Upper lobe of right lung (tissue), 1 donor: ENCODE measurements at regions not wholly inside any gene's neighbourhood (a gene's known extent, or its start where the extent isn't known, plus 50 kb on each side); places are given as distances from the start of the nearest gene placed in this dataset.

Experiments
- ATAC-seq: fragments of 200-7000 bp; cut with Tn5 transposase; one replicate; pipeline ENCODE4 v1.9.1; 2020; ENCODE audit warnings: mild to moderate bottlenecking, moderate library complexity
- DNase-seq: peaks from one replicate; pipeline ENCODE4 v3.0.0-alpha.2; 2020
- H3K27ac ChIP-seq: fragments of 200-600 bp; one replicate; pipeline ENCODE4 v1.8.0; 2022
- H3K27me3 ChIP-seq: fragments of 200-600 bp; one replicate; pipeline ENCODE4 v1.8.0; 2022; ENCODE audit warnings: mild to moderate bottlenecking
- H3K36me3 ChIP-seq: fragments of 200-600 bp; one replicate; pipeline ENCODE4 v1.8.0; 2022
- H3K4me1 ChIP-seq: fragments of 200-600 bp; one replicate; pipeline ENCODE4 v1.8.0; 2022
- H3K4me3 ChIP-seq: fragments of 200-600 bp; one replicate; pipeline ENCODE4 v1.8.0; 2022; ENCODE audit warnings: mild to moderate bottlenecking
- H3K9me3 ChIP-seq: fragments of 200-600 bp; one replicate; pipeline ENCODE4 v1.8.0; 2022
- intact Hi-C: fragments of 100-400 bp; cut with DNase I; formaldehyde crosslinking; loops from one replicate; pipeline ENCODE4 v1.11.0; 2022
- TF ChIP-seq, protein P1 (sequence below): fragments of 200-600 bp; IDR thresholded peaks from one replicate; pipeline ENCODE4 v1.8.0; 2022; ENCODE audit warnings: antibody characterized with exemption
- donor health status: DM: no; HTN: yes; CAD: no; lungs with severe emphysema.

DNA sequence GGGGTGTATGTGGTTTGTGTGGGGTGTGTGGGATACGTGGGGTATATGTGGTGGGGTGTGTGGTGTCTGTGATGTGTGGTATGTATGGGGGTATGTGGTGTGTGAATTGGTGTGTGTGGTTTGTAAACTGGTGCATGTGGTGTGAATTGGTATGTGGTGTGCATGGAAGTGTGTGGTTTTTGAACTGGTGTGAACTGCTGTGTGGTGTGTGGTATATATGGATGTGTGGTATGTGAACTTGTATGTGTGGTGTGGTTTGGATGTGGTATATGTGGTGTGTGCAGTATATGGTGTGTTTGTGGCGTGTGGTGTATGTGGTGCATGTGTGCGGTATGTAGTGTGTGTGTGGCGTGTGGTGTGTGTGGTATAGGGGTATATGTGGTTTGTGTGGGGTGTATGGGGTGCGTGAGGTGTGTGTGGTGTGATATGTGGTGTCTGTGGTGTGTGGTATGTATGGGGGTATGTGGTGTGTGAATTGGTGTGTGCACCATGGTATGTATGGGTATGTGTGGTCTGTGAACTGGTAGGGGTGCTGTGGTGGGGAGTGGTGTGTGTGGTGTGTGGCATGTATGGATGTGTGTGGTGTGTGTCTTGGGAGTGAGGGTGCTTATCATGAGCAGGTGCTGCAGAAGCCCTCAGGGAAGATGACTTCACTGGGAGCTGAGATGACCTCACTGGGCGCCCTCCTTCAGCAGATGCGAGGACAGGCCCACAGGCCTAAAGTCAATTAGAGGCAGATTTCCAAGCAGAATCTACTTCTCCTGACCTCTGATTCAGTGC, 209.6 kb upstream of the TNP1 start:
- TF ChIP-seq, protein P1, sequence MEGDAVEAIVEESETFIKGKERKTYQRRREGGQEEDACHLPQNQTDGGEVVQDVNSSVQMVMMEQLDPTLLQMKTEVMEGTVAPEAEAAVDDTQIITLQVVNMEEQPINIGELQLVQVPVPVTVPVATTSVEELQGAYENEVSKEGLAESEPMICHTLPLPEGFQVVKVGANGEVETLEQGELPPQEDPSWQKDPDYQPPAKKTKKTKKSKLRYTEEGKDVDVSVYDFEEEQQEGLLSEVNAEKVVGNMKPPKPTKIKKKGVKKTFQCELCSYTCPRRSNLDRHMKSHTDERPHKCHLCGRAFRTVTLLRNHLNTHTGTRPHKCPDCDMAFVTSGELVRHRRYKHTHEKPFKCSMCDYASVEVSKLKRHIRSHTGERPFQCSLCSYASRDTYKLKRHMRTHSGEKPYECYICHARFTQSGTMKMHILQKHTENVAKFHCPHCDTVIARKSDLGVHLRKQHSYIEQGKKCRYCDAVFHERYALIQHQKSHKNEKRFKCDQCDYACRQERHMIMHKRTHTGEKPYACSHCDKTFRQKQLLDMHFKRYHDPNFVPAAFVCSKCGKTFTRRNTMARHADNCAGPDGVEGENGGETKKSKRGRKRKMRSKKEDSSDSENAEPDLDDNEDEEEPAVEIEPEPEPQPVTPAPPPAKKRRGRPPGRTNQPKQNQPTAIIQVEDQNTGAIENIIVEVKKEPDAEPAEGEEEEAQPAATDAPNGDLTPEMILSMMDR: no peak
- H3K4me1 ChIP-seq: no peaks in the 10 kb centered on the region
- ATAC-seq (peak; percentile 14), DNase-seq (no peak)
- intact Hi-C loops: no loop called here
- no peaks in the 10 kb centered on the region for H3K36me3 ChIP-seq
- H3K27ac ChIP-seq: no peak overlapping the region
- H3K9me3 ChIP-seq: no peaks in the 10 kb centered on the region
- H3K4me3 ChIP-seq: no peak overlapping the region
- H3K27me3 ChIP-seq: no peaks in the 10 kb centered on the region

DNA sequence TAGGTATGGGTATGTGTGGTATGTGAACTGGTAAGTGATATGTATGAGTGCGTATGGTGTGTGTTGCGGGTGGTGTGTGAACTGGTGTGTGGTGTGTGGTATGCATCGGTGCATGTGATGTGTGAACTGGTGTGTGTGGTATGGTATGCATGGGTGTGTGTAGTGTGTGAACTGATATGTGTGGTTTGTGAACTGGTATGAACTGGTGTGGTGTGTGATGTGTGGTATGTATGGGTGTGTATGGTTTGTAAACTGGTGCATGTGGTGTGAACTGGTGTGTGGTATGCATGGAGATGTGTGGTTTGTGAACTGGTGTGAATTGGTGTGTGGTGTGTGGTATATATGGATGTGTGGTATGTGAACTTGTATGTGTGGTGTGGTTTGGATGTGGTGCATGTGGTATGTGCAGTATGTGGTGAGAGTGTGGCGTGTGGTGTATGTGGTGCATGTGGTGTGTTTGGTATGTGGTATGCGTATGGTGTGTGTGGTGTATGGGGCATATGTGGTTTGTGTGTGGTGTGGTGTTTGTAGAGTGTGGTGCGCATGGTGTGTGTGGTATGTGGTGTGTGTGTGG, 208.9 kb upstream of the TNP1 start:
- Histone ChIP-seq H3K4me3 (no peak overlapping the region), H3K36me3 (no peaks in the 10 kb centered on the region), H3K27me3 (no peaks in the 10 kb centered on the region), H3K4me1 (no peaks in the 10 kb centered on the region), H3K9me3 (no peaks in the 10 kb centered on the region), H3K27ac (no peak overlapping the region)
- ATAC-seq: no peak
- DNase-seq: no peak
- intact Hi-C loops: no loop called here
- TF ChIP-seq, protein P1: no peak

DNA sequence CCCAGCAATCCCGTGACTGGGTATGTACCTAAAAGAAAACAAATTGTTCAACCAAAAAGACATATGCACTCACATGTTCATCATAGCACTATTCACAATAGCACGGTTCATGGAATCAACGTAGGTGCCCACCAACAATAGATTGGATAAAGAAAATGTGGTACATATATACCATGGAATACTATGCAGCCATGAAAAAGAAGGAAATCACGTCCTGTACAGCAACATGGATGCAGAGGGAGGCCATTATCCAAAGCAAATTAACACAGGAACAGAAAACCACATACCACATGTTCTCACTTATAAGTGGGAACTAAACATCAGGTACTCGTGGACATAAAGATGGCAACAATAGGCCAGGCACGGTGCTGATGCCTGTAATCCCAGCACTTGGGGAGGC, 207.9 kb upstream of the TNP1 start:
- TF ChIP-seq, protein P1: no peak
- Histone ChIP-seq H3K27ac (no peak overlapping the region), H3K4me3 (no peak overlapping the region), H3K9me3 (no peaks in the 10 kb centered on the region), H3K27me3 (no peaks in the 10 kb centered on the region), H3K4me1 (no peaks in the 10 kb centered on the region), H3K36me3 (no peaks in the 10 kb centered on the region)
- intact Hi-C loops: no loop called here
- no peak for ATAC-seq
- no peak for DNase-seq

DNA sequence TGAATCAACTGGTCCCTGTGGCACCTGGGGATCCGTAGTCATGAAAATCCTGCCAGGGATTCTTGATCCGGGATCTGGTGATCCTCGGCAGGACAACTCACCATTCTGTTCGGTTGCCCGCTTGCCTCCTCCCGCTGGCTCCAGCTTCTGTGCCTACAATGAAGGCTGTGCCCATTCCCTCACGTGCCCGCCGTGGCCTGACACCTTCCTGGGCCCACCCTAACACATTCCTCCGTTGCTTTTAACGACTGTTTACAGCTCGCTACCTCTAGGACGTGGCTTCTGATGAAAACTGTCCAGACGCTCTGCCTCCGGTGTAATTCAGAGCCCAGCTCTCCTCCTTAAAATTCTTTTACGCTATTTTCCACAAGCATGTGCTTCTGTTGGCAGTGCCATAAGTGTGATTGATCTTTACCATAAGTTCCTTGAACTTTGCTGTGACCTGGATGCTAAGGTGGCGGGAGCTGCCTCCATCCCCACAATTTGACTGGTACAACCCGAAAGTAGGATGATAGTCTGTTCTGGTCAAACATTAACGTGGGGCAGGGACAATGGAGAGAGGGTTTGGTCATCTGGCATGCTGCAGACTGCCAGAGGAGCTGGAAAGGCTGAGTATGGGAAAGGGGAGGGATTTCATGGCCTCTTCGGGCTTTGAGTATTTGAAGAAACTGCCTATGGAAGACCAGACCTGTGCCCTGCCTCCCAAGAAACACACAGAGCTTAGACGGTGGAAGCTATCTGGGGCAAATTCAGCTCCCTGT, 206.8 kb upstream of the TNP1 start:
- ATAC-seq (no peak), DNase-seq (no peak)
- Histone ChIP-seq H3K4me1 (no peaks in the 10 kb centered on the region), H3K36me3 (no peaks in the 10 kb centered on the region), H3K4me3 (no peak overlapping the region), H3K27me3 (no peaks in the 10 kb centered on the region), H3K9me3 (no peaks in the 10 kb centered on the region), H3K27ac (no peak overlapping the region)
- intact Hi-C loops: no loop called here
- TF ChIP-seq, protein P1: no peak

DNA sequence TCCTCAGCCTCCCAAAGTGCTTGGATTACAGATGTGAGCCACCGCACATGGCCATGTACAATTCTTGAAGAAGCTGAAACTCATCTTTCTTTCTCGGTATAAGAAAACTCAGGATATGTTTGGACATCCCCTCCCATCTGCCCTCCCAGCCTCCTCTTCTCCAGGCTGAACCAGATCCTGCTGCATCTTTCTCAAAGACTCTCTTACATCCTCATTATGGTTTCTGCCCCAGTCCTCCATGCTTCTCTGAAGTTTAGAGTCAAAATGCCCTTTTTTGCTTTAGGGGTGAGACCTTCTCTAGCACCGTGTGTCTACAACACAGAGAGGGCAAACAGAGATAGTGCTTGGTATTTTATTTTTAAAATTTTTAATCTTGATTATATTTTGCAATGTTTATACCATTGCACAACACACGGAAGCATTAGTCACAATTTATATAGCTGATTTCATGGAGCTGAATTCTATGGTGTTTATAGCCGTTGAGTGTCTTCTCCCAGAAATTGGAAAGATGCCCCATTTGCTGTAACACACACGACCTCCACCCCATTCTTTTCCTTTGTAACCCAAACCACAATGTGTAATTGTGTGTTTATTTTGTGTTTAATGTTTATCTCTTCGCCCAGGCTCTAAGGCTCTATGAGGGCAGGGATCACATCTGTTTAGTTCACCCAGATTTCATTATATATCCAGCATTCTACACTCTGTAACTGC, 206.0 kb upstream of the TNP1 start:
- ATAC-seq (no peak), DNase-seq (no peak)
- Histone ChIP-seq H3K27ac (no peak overlapping the region), H3K36me3 (no peaks in the 10 kb centered on the region), H3K4me3 (no peak overlapping the region), H3K9me3 (no peaks in the 10 kb centered on the region), H3K27me3 (no peaks in the 10 kb centered on the region), H3K4me1 (no peaks in the 10 kb centered on the region)
- TF ChIP-seq, protein P1: no peak
- intact Hi-C loops: no loop called here
